Stimulated activated naive CD8-positive, alpha-beta T cell treated with anti-CD3 and anti-CD28 coated beads, Interleukin-15, Interleukin-2, amounts not matched to agents 100 ng/mL and 50 ng/mL, for 24 hours (primary cell): ENCODE measurements at regions not wholly inside any gene's neighbourhood (a gene's known extent, or its start where the extent isn't known, plus 50 kb on each side); places are given as distances from the start of the nearest gene placed in this dataset.
"Not testable (repeated sequence)": the region's sequence is repeated elsewhere in the genome, so short reads cannot be mapped to it uniquely, and the experiment has no call there.

Experiments used
- H3K27ac Mint-ChIP-seq: one replicate; pipeline ENCODE4 v1.8.0; 2021; ENCODE audit warnings: mild to moderate bottlenecking, mixed read lengths
- H3K27me3 Mint-ChIP-seq: one replicate; pipeline ENCODE4 v1.8.0; 2021; ENCODE audit warnings: mixed read lengths
- H3K36me3 Mint-ChIP-seq: one replicate; pipeline ENCODE4 v1.8.0; 2021; ENCODE audit warnings: low read depth, mixed read lengths
- H3K4me1 Mint-ChIP-seq: one replicate; pipeline ENCODE4 v1.8.0; 2021; ENCODE audit warnings: low read depth, mixed read lengths
- H3K4me3 Mint-ChIP-seq: one replicate; pipeline ENCODE4 v1.8.0; 2021; ENCODE audit warnings: mild to moderate bottlenecking, mixed read lengths
- H3K9me3 Mint-ChIP-seq: one replicate; pipeline ENCODE4 v1.8.0; 2021; ENCODE audit warnings: mixed read lengths

GRCh38 chr1:194442901-194443575, 1256.6 kb upstream of the B3GALT2 start:
- Mint-ChIP-seq H3K4me1 (peaks cover 3% of the 10 kb centered on the region), H3K27ac (no peak overlapping the region), H3K9me3 (peaks cover 3% of the 10 kb centered on the region), H3K36me3 (no peaks in the 10 kb centered on the region), H3K4me3 (no peak overlapping the region), H3K27me3 (peaks cover 4% of the 10 kb centered on the region)

- H3K36me3 Mint-ChIP-seq = no peaks in the 10 kb centered on the region
- H3K4me3 Mint-ChIP-seq = no peak overlapping the region
- H3K9me3 Mint-ChIP-seq = no peaks in the 10 kb centered on the region
- H3K4me1 Mint-ChIP-seq = no peaks in the 10 kb centered on the region
- no peak overlapping the region for H3K27ac Mint-ChIP-seq
- H3K27me3 Mint-ChIP-seq = no peaks in the 10 kb centered on the region
Observed at GRCh38 chr1:194437135-194437534, 1250.7 kb upstream of the B3GALT2 start.

GRCh38 chr1:194431121-194431520, 1244.7 kb upstream of the B3GALT2 start:
- H3K36me3 Mint-ChIP-seq = no peaks in the 10 kb centered on the region
- H3K27me3 Mint-ChIP-seq = no peaks in the 10 kb centered on the region
- no peaks in the 10 kb centered on the region for H3K9me3 Mint-ChIP-seq
- H3K4me3 Mint-ChIP-seq = no peak overlapping the region
- no peaks in the 10 kb centered on the region for H3K4me1 Mint-ChIP-seq
- H3K27ac Mint-ChIP-seq = no peak overlapping the region

- Mint-ChIP-seq H3K4me3 (no peak overlapping the region), H3K27me3 (peaks cover 5% of the 10 kb centered on the region)
Observed at GRCh38 chr1:194420706-194421105, 1234.3 kb upstream of the B3GALT2 start.

GRCh38 chr1:194419721-194420120, 1233.3 kb upstream of the B3GALT2 start:
- no peaks in the 10 kb centered on the region for H3K4me1 Mint-ChIP-seq
- no peaks in the 10 kb centered on the region for H3K36me3 Mint-ChIP-seq
- H3K27ac Mint-ChIP-seq = no peak overlapping the region
- peaks cover 5% of the 10 kb centered on the region for H3K27me3 Mint-ChIP-seq
- H3K4me3 Mint-ChIP-seq = no peak overlapping the region
- H3K9me3 Mint-ChIP-seq = peaks cover 2% of the 10 kb centered on the region

More at GRCh38 chr1:194420706-194421105, 1234.3 kb upstream of the B3GALT2 start:
- H3K4me1 Mint-ChIP-seq = no peaks in the 10 kb centered on the region
- no peaks in the 10 kb centered on the region for H3K9me3 Mint-ChIP-seq
- H3K36me3 Mint-ChIP-seq = no peaks in the 10 kb centered on the region
- H3K27ac Mint-ChIP-seq = no peak overlapping the region

GRCh38 chr1:194410756-194411155, 1224.3 kb upstream of the B3GALT2 start:
- H3K27ac Mint-ChIP-seq = no peak overlapping the region
- peaks cover 3% of the 10 kb centered on the region for H3K27me3 Mint-ChIP-seq
- H3K4me3 Mint-ChIP-seq = no peak overlapping the region
- peaks cover 12% of the 10 kb centered on the region for H3K9me3 Mint-ChIP-seq
- H3K4me1 Mint-ChIP-seq = no peaks in the 10 kb centered on the region
- no peaks in the 10 kb centered on the region for H3K36me3 Mint-ChIP-seq

- not testable (repeated sequence) for H3K4me1 Mint-ChIP-seq, H3K27me3 Mint-ChIP-seq, H3K4me3 Mint-ChIP-seq, H3K27ac Mint-ChIP-seq, H3K9me3 Mint-ChIP-seq, H3K36me3 Mint-ChIP-seq
Observed at GRCh38 chr1:194407238-194407637, 1220.8 kb upstream of the B3GALT2 start.

- Mint-ChIP-seq H3K4me1 (no peaks in the 10 kb centered on the region), H3K27ac (no peak overlapping the region), H3K27me3 (no peaks in the 10 kb centered on the region), H3K9me3 (no peaks in the 10 kb centered on the region), H3K36me3 (no peaks in the 10 kb centered on the region), H3K4me3 (no peak overlapping the region)
Observed at GRCh38 chr1:194394676-194395075, 1208.3 kb upstream of the B3GALT2 start.

- H3K4me3 Mint-ChIP-seq = no peak overlapping the region
- H3K27ac Mint-ChIP-seq = no peak overlapping the region
- no peaks in the 10 kb centered on the region for H3K27me3 Mint-ChIP-seq
- H3K9me3 Mint-ChIP-seq = no peaks in the 10 kb centered on the region
- H3K36me3 Mint-ChIP-seq = no peaks in the 10 kb centered on the region
- no peaks in the 10 kb centered on the region for H3K4me1 Mint-ChIP-seq
Observed at GRCh38 chr1:194387531-194387930, 1201.1 kb upstream of the B3GALT2 start.

- Mint-ChIP-seq H3K27ac (no peak overlapping the region), H3K27me3 (peaks cover 3% of the 10 kb centered on the region), H3K9me3 (no peaks in the 10 kb centered on the region)
Observed at GRCh38 chr1:194378517-194378916, 1192.1 kb upstream of the B3GALT2 start.

GRCh38 chr1:194374649-194375048, 1188.2 kb upstream of the B3GALT2 start:
- Mint-ChIP-seq H3K27ac (no peak overlapping the region), H3K4me1 (no peaks in the 10 kb centered on the region), H3K9me3 (no peaks in the 10 kb centered on the region), H3K4me3 (no peak overlapping the region), H3K27me3 (peaks cover 3% of the 10 kb centered on the region), H3K36me3 (no peaks in the 10 kb centered on the region)

More at GRCh38 chr1:194378517-194378916, 1192.1 kb upstream of the B3GALT2 start:
- Mint-ChIP-seq H3K36me3 (no peaks in the 10 kb centered on the region), H3K4me3 (no peak overlapping the region), H3K4me1 (no peaks in the 10 kb centered on the region)

GRCh38 chr1:194372266-194372665, 1185.9 kb upstream of the B3GALT2 start:
- peaks cover 3% of the 10 kb centered on the region for H3K9me3 Mint-ChIP-seq
- H3K36me3 Mint-ChIP-seq = no peaks in the 10 kb centered on the region
- peaks cover 9% of the 10 kb centered on the region for H3K27me3 Mint-ChIP-seq

GRCh38 chr1:194369622-194370021, 1183.2 kb upstream of the B3GALT2 start:
- H3K27ac Mint-ChIP-seq = no peak overlapping the region
- H3K9me3 Mint-ChIP-seq = peaks cover 3% of the 10 kb centered on the region
- H3K36me3 Mint-ChIP-seq = no peaks in the 10 kb centered on the region
- H3K27me3 Mint-ChIP-seq = peaks cover 9% of the 10 kb centered on the region
- H3K4me3 Mint-ChIP-seq = no peak overlapping the region
- no peaks in the 10 kb centered on the region for H3K4me1 Mint-ChIP-seq

More at GRCh38 chr1:194372266-194372665, 1185.9 kb upstream of the B3GALT2 start:
- H3K4me1 Mint-ChIP-seq = no peaks in the 10 kb centered on the region
- H3K4me3 Mint-ChIP-seq = no peak overlapping the region
- H3K27ac Mint-ChIP-seq = no peak overlapping the region

- H3K27ac Mint-ChIP-seq = no peak overlapping the region
- H3K27me3 Mint-ChIP-seq = peaks cover 9% of the 10 kb centered on the region
- H3K4me1 Mint-ChIP-seq = no peaks in the 10 kb centered on the region
- no peaks in the 10 kb centered on the region for H3K36me3 Mint-ChIP-seq
- H3K9me3 Mint-ChIP-seq = peaks cover 3% of the 10 kb centered on the region
- no peak overlapping the region for H3K4me3 Mint-ChIP-seq
Observed at GRCh38 chr1:194369060-194369459, 1182.6 kb upstream of the B3GALT2 start.

GRCh38 chr1:194367121-194367520, 1180.7 kb upstream of the B3GALT2 start:
- no peaks in the 10 kb centered on the region for H3K36me3 Mint-ChIP-seq
- peaks cover 3% of the 10 kb centered on the region for H3K9me3 Mint-ChIP-seq
- no peak overlapping the region for H3K27ac Mint-ChIP-seq
- H3K27me3 Mint-ChIP-seq = peaks cover 9% of the 10 kb centered on the region
- H3K4me1 Mint-ChIP-seq = no peaks in the 10 kb centered on the region
- no peak overlapping the region for H3K4me3 Mint-ChIP-seq

- peaks cover 3% of the 10 kb centered on the region for H3K9me3 Mint-ChIP-seq
- H3K27me3 Mint-ChIP-seq = peaks cover 9% of the 10 kb centered on the region
- no peak overlapping the region for H3K27ac Mint-ChIP-seq
- no peaks in the 10 kb centered on the region for H3K36me3 Mint-ChIP-seq
- H3K4me1 Mint-ChIP-seq = no peaks in the 10 kb centered on the region
- no peak overlapping the region for H3K4me3 Mint-ChIP-seq
Observed at GRCh38 chr1:194366705-194367104, 1180.3 kb upstream of the B3GALT2 start.
